GM23338 (cell line): ENCODE measurements at regions not wholly inside any gene's neighbourhood (a gene's known extent, or its start where the extent isn't known, plus 50 kb on each side); places are given as distances from the start of the nearest gene placed in this dataset.

ENCODE experiments used
- ATAC-seq: fragments of 200-7000 bp; cut with Tn5 transposase; 3 replicates; pipeline ENCODE4 v1.9.1; 2020
- DNase-seq: peaks from one replicate; pipeline ENCODE4 v3.0.0-alpha.2; 2015; ENCODE audit warnings: low spot score
- H2AFZ ChIP-seq: fragments of 200-600 bp; sonication (generic); 2 replicates; pipeline ENCODE4 v1.8.0; 2016; ENCODE audit warnings: antibody characterized with exemption, mild to moderate bottlenecking, moderate library complexity
- H3F3A ChIP-seq: fragments of 200-600 bp; sonication (generic); replicated peaks from 2 replicates; pipeline ENCODE4 v1.8.0; 2017; ENCODE audit warnings: antibody characterized with exemption, mixed run types, low read depth
- H3K27ac ChIP-seq: fragments of 200-600 bp; sonication (generic); 2 replicates; pipeline ENCODE4 v1.6.1; 2016; ENCODE audit warnings: low read depth
- H3K27me3 ChIP-seq: fragments of 200-600 bp; sonication (generic); 2 replicates; pipeline ENCODE4 v1.8.0; 2016; ENCODE audit warnings: mild to moderate bottlenecking, mixed run types, moderate library complexity; ENCODE audit not compliant: insufficient read depth
- H3K36me3 ChIP-seq: fragments of 200-600 bp; sonication (generic); 2 replicates; pipeline ENCODE4 v1.8.0; 2016; ENCODE audit warnings: mild to moderate bottlenecking; ENCODE audit not compliant: insufficient read depth
- H3K4me1 ChIP-seq: fragments of 200-600 bp; sonication (generic); 2 replicates; pipeline ENCODE4 v1.8.0; 2016; ENCODE audit warnings: mild to moderate bottlenecking, moderate library complexity; ENCODE audit not compliant: insufficient read depth
- H3K4me2 ChIP-seq: fragments of 200-600 bp; sonication (generic); 2 replicates; pipeline ENCODE4 v1.7.1; 2017; ENCODE audit warnings: mixed run types
- H3K4me3 ChIP-seq: fragments of 200-600 bp; sonication (generic); 2 replicates; pipeline ENCODE4 v1.6.1; 2016; ENCODE audit warnings: mixed run types
- H3K79me2 ChIP-seq: fragments of 200-600 bp; sonication (generic); replicated peaks from 2 replicates; pipeline ENCODE4 v1.8.0; 2017; ENCODE audit warnings: mild to moderate bottlenecking; ENCODE audit not compliant: insufficient read depth
- H3K9me2 ChIP-seq: fragments of 200-600 bp; sonication (generic); 2 replicates; pipeline ENCODE4 v1.8.0; 2017; ENCODE audit not compliant: insufficient read depth
- H4K20me1 ChIP-seq: fragments of 200-600 bp; sonication (generic); replicated peaks from 2 replicates; pipeline ENCODE4 v1.8.0; 2017; ENCODE audit warnings: mild to moderate bottlenecking; ENCODE audit not compliant: insufficient read depth
- H3K27ac Mint-ChIP-seq: 2 replicates; pipeline ENCODE4 v1.8.0; 2020; ENCODE audit warnings: inconsistent platforms, mild to moderate bottlenecking, moderate library complexity, mixed read lengths
- H3K27me3 Mint-ChIP-seq: 3 replicates; pipeline ENCODE4 v1.8.0; 2022; ENCODE audit warnings: low read depth, mild to moderate bottlenecking, moderate library complexity, mixed read lengths, inconsistent platforms; ENCODE audit not compliant: insufficient read depth, poor library complexity
- H3K36me3 Mint-ChIP-seq: 3 replicates; pipeline ENCODE4 v1.8.0; 2021; ENCODE audit warnings: low read depth, mild to moderate bottlenecking, inconsistent platforms, moderate library complexity, mixed read lengths
- H3K4me1 Mint-ChIP-seq: 3 replicates; pipeline ENCODE4 v1.8.0; 2020; ENCODE audit warnings: mild to moderate bottlenecking, inconsistent platforms, mixed read lengths
- H3K4me3 Mint-ChIP-seq: 3 replicates; pipeline ENCODE4 v1.8.0; 2021; ENCODE audit warnings: moderate library complexity, mild to moderate bottlenecking, inconsistent platforms, mixed read lengths
- H3K9me3 Mint-ChIP-seq: 3 replicates; pipeline ENCODE4 v1.8.0; 2020; ENCODE audit warnings: moderate library complexity, mild to moderate bottlenecking, inconsistent platforms, mixed read lengths
- CREB1 ChIP-seq: fragments of 250-450 bp; sonication (Bioruptor Pico); IDR thresholded peaks from 2 replicates; pipeline ENCODE4 v1.5.0; 2020; ENCODE audit warnings: low read depth, mild to moderate bottlenecking, moderate library complexity
- EZH2phosphoT487 ChIP-seq: fragments of 200-600 bp; sonication (generic); IDR thresholded peaks from one replicate; pipeline ENCODE4 v1.8.1; 2018; ENCODE audit warnings: antibody characterized with exemption; ENCODE audit not compliant: unreplicated experiment
- JUNB ChIP-seq: IDR thresholded peaks from one replicate; pipeline ENCODE4 v1.6.1; 2016; ENCODE audit warnings: antibody characterized with exemption; ENCODE audit not compliant: unreplicated experiment
- NANOG ChIP-seq: IDR thresholded peaks from 2 replicates; pipeline ENCODE4 v1.6.1; 2016; ENCODE audit warnings: antibody characterized with exemption, borderline replicate concordance
- STAT1 ChIP-seq: IDR thresholded peaks from one replicate; pipeline ENCODE4 v1.6.1; 2016; ENCODE audit warnings: antibody characterized with exemption; ENCODE audit not compliant: unreplicated experiment
- ZNF331 ChIP-seq: fragments of 250-450 bp; sonication (Bioruptor Pico); IDR thresholded peaks from 2 replicates; pipeline ENCODE4 v1.5.0; 2020; ENCODE audit warnings: low read depth, mild to moderate bottlenecking, moderate library complexity
- TF ChIP-seq, protein P1 (sequence below): IDR thresholded peaks from 2 replicates; pipeline ENCODE4 v1.6.1; 2016; ENCODE audit warnings: antibody characterized with exemption
- TF ChIP-seq, protein P2 (sequence below): IDR thresholded peaks from one replicate; pipeline ENCODE4 v1.6.1; 2018; ENCODE audit warnings: antibody characterized with exemption; ENCODE audit not compliant: unreplicated experiment

DNA sequence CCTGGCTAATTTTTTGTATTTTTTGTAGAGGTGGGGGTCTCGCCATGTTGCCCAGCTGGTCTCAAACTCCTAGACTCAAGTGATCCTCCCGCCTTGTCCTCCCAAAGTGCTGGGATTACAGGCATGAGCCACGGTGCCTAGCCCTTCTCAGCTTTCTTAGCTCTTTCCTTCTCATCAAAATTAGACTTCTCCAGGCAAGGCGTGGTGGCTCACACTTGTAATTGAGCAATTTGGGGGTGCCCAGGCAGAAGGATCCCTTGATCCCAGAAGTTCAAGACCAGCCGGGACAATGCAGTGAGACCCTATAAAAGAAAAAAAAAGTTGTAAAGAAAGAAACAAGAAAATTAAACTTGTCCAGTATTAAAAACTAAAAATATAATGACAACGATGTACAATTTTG, 112.6 kb upstream of the ERRFI1 start:
- H3K4me1 Mint-ChIP-seq = peaks cover 17% of the 10 kb centered on the region; the same call in 2 of the 3 replicates
- H3K4me3 Mint-ChIP-seq = no peak overlapping the region
- no peak overlapping the region for H3K4me2 ChIP-seq
- no peak overlapping the region for H3K4me3 ChIP-seq
- no peaks in the 10 kb centered on the region for H3K9me3 Mint-ChIP-seq
- no peaks in the 10 kb centered on the region for H3K36me3 Mint-ChIP-seq
- 0 out of 2 replicates have a peak, but pooled peaks cover 6% of the 10 kb centered on the region for H3K9me2 ChIP-seq
- H3K27me3 Mint-ChIP-seq = peaks cover 6% of the 10 kb centered on the region
- DNase-seq (no peak), ATAC-seq (no peak)
- no peaks in the 10 kb centered on the region for H3K36me3 ChIP-seq
- H2AFZ ChIP-seq = no peak overlapping the region
- H3K27ac ChIP-seq = no peak overlapping the region
- TF ChIP-seq EZH2phosphoT487 (no peak), NANOG (no peak), JUNB (no peak), STAT1 (no peak), ZNF331 (CRISPR knock-in tag) (no peak), CREB1 (CRISPR knock-in tag) (no peak)
- TF ChIP-seq, protein P1, sequence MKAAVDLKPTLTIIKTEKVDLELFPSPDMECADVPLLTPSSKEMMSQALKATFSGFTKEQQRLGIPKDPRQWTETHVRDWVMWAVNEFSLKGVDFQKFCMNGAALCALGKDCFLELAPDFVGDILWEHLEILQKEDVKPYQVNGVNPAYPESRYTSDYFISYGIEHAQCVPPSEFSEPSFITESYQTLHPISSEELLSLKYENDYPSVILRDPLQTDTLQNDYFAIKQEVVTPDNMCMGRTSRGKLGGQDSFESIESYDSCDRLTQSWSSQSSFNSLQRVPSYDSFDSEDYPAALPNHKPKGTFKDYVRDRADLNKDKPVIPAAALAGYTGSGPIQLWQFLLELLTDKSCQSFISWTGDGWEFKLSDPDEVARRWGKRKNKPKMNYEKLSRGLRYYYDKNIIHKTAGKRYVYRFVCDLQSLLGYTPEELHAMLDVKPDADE = no peak
- TF ChIP-seq, protein P2, sequence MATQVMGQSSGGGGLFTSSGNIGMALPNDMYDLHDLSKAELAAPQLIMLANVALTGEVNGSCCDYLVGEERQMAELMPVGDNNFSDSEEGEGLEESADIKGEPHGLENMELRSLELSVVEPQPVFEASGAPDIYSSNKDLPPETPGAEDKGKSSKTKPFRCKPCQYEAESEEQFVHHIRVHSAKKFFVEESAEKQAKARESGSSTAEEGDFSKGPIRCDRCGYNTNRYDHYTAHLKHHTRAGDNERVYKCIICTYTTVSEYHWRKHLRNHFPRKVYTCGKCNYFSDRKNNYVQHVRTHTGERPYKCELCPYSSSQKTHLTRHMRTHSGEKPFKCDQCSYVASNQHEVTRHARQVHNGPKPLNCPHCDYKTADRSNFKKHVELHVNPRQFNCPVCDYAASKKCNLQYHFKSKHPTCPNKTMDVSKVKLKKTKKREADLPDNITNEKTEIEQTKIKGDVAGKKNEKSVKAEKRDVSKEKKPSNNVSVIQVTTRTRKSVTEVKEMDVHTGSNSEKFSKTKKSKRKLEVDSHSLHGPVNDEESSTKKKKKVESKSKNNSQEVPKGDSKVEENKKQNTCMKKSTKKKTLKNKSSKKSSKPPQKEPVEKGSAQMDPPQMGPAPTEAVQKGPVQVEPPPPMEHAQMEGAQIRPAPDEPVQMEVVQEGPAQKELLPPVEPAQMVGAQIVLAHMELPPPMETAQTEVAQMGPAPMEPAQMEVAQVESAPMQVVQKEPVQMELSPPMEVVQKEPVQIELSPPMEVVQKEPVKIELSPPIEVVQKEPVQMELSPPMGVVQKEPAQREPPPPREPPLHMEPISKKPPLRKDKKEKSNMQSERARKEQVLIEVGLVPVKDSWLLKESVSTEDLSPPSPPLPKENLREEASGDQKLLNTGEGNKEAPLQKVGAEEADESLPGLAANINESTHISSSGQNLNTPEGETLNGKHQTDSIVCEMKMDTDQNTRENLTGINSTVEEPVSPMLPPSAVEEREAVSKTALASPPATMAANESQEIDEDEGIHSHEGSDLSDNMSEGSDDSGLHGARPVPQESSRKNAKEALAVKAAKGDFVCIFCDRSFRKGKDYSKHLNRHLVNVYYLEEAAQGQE = no peak
- no peak overlapping the region for H3K27ac Mint-ChIP-seq
- no peaks in the 10 kb centered on the region for H3K27me3 ChIP-seq
- H4K20me1 ChIP-seq = no peaks in the 10 kb centered on the region
- peaks cover 9% of the 10 kb centered on the region for H3K4me1 ChIP-seq
- H3F3A ChIP-seq = no peaks in the 10 kb centered on the region
- no peaks in the 10 kb centered on the region for H3K79me2 ChIP-seq

DNA sequence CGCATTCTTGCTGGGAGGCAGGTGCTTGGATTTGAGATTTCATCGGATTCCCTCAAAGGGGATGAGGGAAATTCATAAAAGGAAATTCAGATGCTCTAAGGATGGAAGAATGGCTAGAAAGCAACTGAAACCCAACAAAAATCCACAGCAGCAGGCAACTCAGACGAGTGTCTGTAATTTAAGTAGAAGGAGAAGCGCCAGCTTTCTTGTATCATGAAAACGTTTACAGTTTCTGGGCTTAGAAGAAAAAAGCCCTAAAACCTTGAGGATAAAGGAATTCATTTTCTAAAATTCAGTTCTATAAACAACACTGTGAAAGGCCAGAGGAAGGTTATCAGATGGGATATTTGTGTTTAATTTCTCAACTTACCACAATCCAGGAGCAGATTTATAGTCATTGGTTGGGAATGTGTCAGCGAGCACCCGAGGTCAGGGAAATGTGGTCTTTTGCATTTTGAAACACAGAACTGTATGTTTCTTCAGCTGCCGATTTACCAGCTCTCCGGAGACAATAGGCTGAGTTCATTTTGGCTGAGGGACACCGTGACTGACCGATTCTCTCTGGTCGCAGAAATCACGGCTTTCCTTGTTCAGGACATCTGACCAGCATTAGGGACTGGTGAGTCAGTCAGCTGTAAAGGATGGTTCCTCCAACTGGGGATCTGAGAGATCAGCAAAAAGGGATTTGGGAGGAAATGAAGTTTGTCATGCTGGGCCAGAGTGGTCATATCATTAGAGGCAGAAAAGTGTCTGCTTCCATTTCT, 111.6 kb upstream of the ERRFI1 start:
- Mint-ChIP-seq H3K27ac (no peak overlapping the region), H3K4me1 (peaks cover 23% of the 10 kb centered on the region), H3K9me3 (no peaks in the 10 kb centered on the region), H3K4me3 (no peak overlapping the region), H3K36me3 (no peaks in the 10 kb centered on the region), H3K27me3 (peaks cover 6% of the 10 kb centered on the region)
- no peaks in the 10 kb centered on the region for H3F3A ChIP-seq
- peaks cover 9% of the 10 kb centered on the region for H3K4me1 ChIP-seq
- H3K9me2 ChIP-seq = 0 out of 2 replicates have a peak, but pooled peaks cover 6% of the 10 kb centered on the region
- no peaks in the 10 kb centered on the region for H3K27me3 ChIP-seq
- no peak for ATAC-seq
- H3K4me3 ChIP-seq = no peak overlapping the region
- H3K4me2 ChIP-seq = no peak overlapping the region
- H4K20me1 ChIP-seq = no peaks in the 10 kb centered on the region
- peak overlapping the region; percentile 87 for H2AFZ ChIP-seq
- H3K27ac ChIP-seq = no peak overlapping the region
- H3K36me3 ChIP-seq = no peaks in the 10 kb centered on the region
- no peaks in the 10 kb centered on the region for H3K79me2 ChIP-seq
- DNase-seq = no peak
- TF ChIP-seq, protein P2 = no peak
- TF ChIP-seq NANOG (no peak), CREB1 (CRISPR knock-in tag) (no peak)
